NB4 (cell line): ENCODE measurements at regions not wholly inside any gene's neighbourhood (a gene's known extent, or its start where the extent isn't known, plus 50 kb on each side); places are given as distances from the start of the nearest gene placed in this dataset.

Source experiments
- DNase-seq: peaks from one replicate; pipeline ENCODE4 v3.0.0; 2010; ENCODE audit warnings: low read depth
- H3K4me3 ChIP-seq: one replicate; pipeline ENCODE4 v1.5.1; 2011; ENCODE audit warnings: mild to moderate bottlenecking, low read depth, low read length, moderate library complexity
- MYC ChIP-seq: IDR thresholded peaks from 2 replicates; pipeline ENCODE4 v1.6.1; 2011; ENCODE audit warnings: low read depth, low read length
- POLR2A ChIP-seq: IDR thresholded peaks from 2 replicates; pipeline ENCODE4 v1.6.1; 2011; ENCODE audit warnings: mild to moderate bottlenecking; ENCODE audit not compliant: insufficient read length; ENCODE audit errors: extremely low read depth
- TF ChIP-seq, protein P1 (sequence below): IDR thresholded peaks from one replicate; pipeline ENCODE4 v1.5.1; 2012; ENCODE audit warnings: low read depth, low read length
- TF ChIP-seq, protein P2 (sequence below): IDR thresholded peaks from 2 replicates; pipeline ENCODE4 v1.6.1; 2011; ENCODE audit warnings: low read depth, low read length

DNA sequence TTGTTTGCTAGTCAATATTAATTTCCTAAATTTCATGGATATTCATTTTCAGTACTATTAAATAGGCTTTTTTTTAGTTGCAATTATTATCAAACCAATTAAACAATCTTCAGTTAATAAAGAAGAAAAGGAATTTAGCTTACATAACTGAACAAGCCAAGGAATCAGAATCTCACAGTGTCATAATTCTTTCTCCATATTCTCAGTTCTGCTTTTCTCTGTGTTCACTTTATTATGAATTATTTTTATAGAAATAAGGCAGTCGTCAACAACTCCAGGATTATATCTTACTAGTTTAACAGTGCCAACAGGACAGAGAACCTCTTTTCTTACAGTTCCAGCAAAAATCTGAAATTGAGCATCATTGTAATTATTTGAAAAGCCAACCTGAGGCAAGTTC, 221.7 kb downstream of the CGGBP1 start:
- TF ChIP-seq, protein P1, sequence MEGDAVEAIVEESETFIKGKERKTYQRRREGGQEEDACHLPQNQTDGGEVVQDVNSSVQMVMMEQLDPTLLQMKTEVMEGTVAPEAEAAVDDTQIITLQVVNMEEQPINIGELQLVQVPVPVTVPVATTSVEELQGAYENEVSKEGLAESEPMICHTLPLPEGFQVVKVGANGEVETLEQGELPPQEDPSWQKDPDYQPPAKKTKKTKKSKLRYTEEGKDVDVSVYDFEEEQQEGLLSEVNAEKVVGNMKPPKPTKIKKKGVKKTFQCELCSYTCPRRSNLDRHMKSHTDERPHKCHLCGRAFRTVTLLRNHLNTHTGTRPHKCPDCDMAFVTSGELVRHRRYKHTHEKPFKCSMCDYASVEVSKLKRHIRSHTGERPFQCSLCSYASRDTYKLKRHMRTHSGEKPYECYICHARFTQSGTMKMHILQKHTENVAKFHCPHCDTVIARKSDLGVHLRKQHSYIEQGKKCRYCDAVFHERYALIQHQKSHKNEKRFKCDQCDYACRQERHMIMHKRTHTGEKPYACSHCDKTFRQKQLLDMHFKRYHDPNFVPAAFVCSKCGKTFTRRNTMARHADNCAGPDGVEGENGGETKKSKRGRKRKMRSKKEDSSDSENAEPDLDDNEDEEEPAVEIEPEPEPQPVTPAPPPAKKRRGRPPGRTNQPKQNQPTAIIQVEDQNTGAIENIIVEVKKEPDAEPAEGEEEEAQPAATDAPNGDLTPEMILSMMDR: no peak
- TF ChIP-seq MYC (no peak), POLR2A (no peak)
- TF ChIP-seq, protein P2, sequence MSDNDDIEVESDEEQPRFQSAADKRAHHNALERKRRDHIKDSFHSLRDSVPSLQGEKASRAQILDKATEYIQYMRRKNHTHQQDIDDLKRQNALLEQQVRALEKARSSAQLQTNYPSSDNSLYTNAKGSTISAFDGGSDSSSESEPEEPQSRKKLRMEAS: no peak
- DNase-seq: no peak
- no peak overlapping the region for H3K4me3 ChIP-seq

DNA sequence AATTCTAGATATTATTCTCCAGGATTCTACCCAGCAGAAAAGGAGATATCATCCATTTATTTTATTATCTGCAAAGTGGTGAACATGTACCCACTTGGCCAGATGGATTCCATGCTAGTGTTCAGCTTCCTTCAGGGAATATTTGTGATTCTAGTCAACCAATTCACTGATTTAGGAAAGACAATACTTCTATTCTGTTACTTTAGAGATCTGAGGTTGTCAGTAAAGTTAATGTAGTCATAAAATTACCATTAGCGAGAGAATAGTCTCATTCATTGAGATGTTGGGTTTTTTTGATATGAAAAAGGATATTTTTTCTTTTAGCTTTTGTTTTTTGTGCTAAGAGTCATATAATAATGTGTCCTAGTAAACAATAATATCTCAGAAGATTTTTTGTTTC, 222.8 kb downstream of the CGGBP1 start:
- TF ChIP-seq, protein P2: no peak
- TF ChIP-seq POLR2A (no peak), MYC (no peak)
- TF ChIP-seq, protein P1: no peak
- no peak for DNase-seq
- H3K4me3 ChIP-seq: no peak overlapping the region

DNA sequence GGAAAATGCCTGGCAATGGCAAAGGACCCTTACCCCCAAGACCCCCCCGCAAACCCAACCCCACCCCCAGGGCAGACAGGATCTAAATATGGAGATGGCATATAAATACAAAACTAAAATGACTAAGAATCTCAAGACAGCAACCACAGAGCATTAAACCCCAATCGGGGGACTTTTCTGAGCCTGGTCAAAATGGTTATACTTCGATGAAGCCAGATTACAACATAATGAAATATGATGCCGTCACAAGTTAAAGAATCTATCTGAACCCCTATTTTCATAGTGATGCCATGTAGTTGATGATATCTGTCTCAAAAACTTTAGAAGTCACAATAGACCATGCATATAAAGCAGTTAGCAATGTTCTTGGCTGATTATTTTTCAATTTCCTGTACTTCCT, 223.6 kb downstream of the CGGBP1 start:
- no peak overlapping the region for H3K4me3 ChIP-seq
- TF ChIP-seq, protein P1: no peak
- TF ChIP-seq MYC (no peak), POLR2A (no peak)
- TF ChIP-seq, protein P2: no peak
- no peak for DNase-seq

DNA sequence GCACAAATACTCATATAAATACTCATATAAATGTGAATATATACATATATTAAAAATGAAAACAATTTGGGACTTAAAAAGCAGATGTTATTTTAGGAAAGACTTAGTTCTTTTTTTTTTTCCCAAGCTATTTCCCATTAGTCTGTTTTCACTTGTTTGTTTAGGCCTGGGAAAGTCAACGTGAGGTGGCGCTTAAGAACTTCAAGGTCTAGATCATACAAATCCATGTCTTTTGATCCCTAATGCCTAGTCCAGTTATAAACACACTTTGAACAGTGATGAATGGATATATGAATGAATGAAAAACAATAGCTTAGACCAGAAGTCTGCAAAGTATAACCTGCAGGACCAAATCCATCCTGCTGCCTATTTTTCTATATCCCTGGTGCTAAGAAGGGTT, 224.5 kb downstream of the CGGBP1 start:
- H3K4me3 ChIP-seq: no peak overlapping the region
- no peak for DNase-seq
- no peak for TF ChIP-seq MYC
- TF ChIP-seq, protein P2: no peak
- no peak for TF ChIP-seq POLR2A
- TF ChIP-seq, protein P1: no peak

DNA sequence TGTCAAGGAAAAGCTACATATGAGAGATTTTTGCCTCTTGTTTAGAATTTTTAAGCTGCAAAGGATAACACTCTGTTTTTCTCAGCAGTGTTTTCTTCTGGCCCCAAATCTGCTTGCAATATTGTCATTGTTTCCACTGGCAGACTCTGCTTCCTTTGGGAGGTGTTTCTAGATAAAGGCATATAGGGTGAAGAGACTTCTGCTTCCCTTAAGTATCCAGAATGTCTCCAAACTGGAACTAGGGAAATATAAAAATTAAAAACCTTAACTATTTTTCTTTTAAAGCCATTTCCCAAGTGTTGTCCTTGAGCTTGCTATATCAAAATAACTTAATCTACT, 225.8 kb downstream of the CGGBP1 start:
- DNase-seq: no peak
- no peak overlapping the region for H3K4me3 ChIP-seq
- TF ChIP-seq, protein P1: no peak
- TF ChIP-seq, protein P2: no peak
- TF ChIP-seq MYC (no peak), POLR2A (no peak)

DNA sequence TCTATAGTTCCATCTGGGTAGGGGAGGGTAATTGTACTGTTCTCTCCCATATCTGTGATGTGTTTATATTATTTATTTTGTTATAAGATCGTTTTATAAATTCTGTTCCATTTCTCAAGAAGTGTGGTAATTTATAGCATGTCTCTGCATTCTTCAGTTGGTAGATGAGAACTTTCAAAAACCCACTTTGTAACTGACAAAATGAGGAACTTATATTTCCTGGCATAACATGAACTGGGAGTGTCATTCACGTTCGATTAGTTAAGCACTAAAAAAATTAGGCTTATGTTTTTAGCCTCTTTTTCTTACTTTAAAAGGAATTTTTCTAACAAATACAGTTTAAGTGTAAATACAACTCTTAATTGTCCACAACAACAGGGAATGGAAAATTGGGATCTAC, 230.8 kb downstream of the CGGBP1 start:
- TF ChIP-seq, protein P2: no peak
- TF ChIP-seq MYC: no peak
- TF ChIP-seq, protein P1: no peak
- no peak for TF ChIP-seq POLR2A
- H3K4me3 ChIP-seq: no peak overlapping the region
- DNase-seq: peak; percentile 7
